GM21825 (cell line): ENCODE measurements at regions not wholly inside any gene's neighbourhood (a gene's known extent, or its start where the extent isn't known, plus 50 kb on each side); places are given as distances from the start of the nearest gene placed in this dataset.
A peak's percentile ranks its signal among the peaks of the same experiment; 100 is the strongest.

ENCODE experiments used
- ATAC-seq: cut with Tn5 transposase; IDR thresholded peaks from one replicate; pipeline ENCODE4 v1.9.1; 2021; ENCODE audit warnings: mild to moderate bottlenecking, moderate library complexity; ENCODE audit not compliant: unreplicated experiment

GRCh38 chr2:58870704-58871103, 629.6 kb upstream of the FANCL start:
- ATAC-seq: no peak

GRCh38 chr2:58866946-58867345, 625.8 kb upstream of the FANCL start:
- ATAC-seq: no peak

GRCh38 chr2:58866527-58866926, 625.4 kb upstream of the FANCL start:
- no peak for ATAC-seq

GRCh38 chr2:58866040-58866439, 624.9 kb upstream of the FANCL start:
- no peak for ATAC-seq

GRCh38 chr2:58865436-58865835, 624.3 kb upstream of the FANCL start:
- ATAC-seq: peak; percentile 38

GRCh38 chr2:58862244-58862643, 621.1 kb upstream of the FANCL start:
- ATAC-seq: peak; percentile 63

- no peak for ATAC-seq
Observed at GRCh38 chr2:58860586-58860985, 619.5 kb upstream of the FANCL start.

GRCh38 chr2:58856100-58856499, 615.0 kb upstream of the FANCL start:
- ATAC-seq: no peak

- ATAC-seq: no peak
Observed at GRCh38 chr2:58853420-58853819, 612.3 kb upstream of the FANCL start.

GRCh38 chr2:58852905-58853304, 611.8 kb upstream of the FANCL start:
- no peak for ATAC-seq

GRCh38 chr2:58852243-58852642, 611.1 kb upstream of the FANCL start:
- no peak for ATAC-seq

- ATAC-seq: no peak
Observed at GRCh38 chr2:58851598-58851997, 610.5 kb upstream of the FANCL start.

- ATAC-seq: no peak
Observed at GRCh38 chr2:58845011-58845410, 603.9 kb upstream of the FANCL start.

GRCh38 chr2:58842501-58843155, 601.5 kb upstream of the FANCL start:
- ATAC-seq: no peak

GRCh38 chr2:58834404-58834803, 593.3 kb upstream of the FANCL start:
- no peak for ATAC-seq

GRCh38 chr2:58826795-58827194, 585.7 kb upstream of the FANCL start:
- ATAC-seq: no peak

GRCh38 chr2:58812771-58813344, 571.7 kb upstream of the FANCL start:
- ATAC-seq: no peak

- ATAC-seq: no peak
Observed at GRCh38 chr2:58805126-58805525, 564.0 kb upstream of the FANCL start.

GRCh38 chr2:58803192-58803591, 562.1 kb upstream of the FANCL start:
- no peak for ATAC-seq

GRCh38 chr2:58800881-58801280, 559.8 kb upstream of the FANCL start:
- ATAC-seq: no peak

GRCh38 chr2:58798676-58799208, 557.6 kb upstream of the FANCL start:
- ATAC-seq: no peak

- ATAC-seq: no peak
Observed at GRCh38 chr2:58796239-58796910, 555.2 kb upstream of the FANCL start.
